IgD-negative memory B cell (primary cell): ENCODE measurements at regions not wholly inside any gene's neighbourhood (a gene's known extent, or its start where the extent isn't known, plus 50 kb on each side); places are given as distances from the start of the nearest gene placed in this dataset.

Source experiments
- H3K27ac Mint-ChIP-seq, 3 donors: one replicate each; pipeline ENCODE4 v1.8.0; 2020 to 2022; ENCODE audit warnings: mild to moderate bottlenecking in 3 of 3, mixed read lengths in 3 of 3, moderate library complexity in 1 of 3
- H3K27me3 Mint-ChIP-seq: one replicate; pipeline ENCODE4 v1.8.0; 2021; ENCODE audit warnings: mixed read lengths
- H3K36me3 Mint-ChIP-seq: one replicate; pipeline ENCODE4 v1.8.0; 2020; ENCODE audit warnings: mild to moderate bottlenecking, mixed read lengths
- H3K4me1 Mint-ChIP-seq, 3 donors: one replicate each; pipeline ENCODE4 v1.8.0; 2020 to 2022; ENCODE audit warnings: mixed read lengths in 3 of 3, mild to moderate bottlenecking in 1 of 3
- H3K4me3 Mint-ChIP-seq, 4 donors: one replicate each; pipeline ENCODE4 v1.8.0; 2020 to 2022; ENCODE audit warnings: mild to moderate bottlenecking in 4 of 4, mixed read lengths in 4 of 4, moderate library complexity in 3 of 4
- H3K9me3 Mint-ChIP-seq, 3 donors: one replicate each; pipeline ENCODE4 v1.8.0; 2020 to 2021; ENCODE audit warnings: mixed read lengths in 3 of 3, mild to moderate bottlenecking in 1 of 3

GRCh38 chr11:115111066-115111465 is 393.1 kb downstream of the CADM1 start:
- Mint-ChIP-seq H3K36me3 (no peaks in the 10 kb centered on the region), H3K4me1 (no peaks in the 10 kb centered on the region), H3K27me3 (peaks cover 3% of the 10 kb centered on the region), H3K4me3 (no peak overlapping the region), H3K9me3 (peaks cover 0 to 4% (median 0%) of the 10 kb centered on the region in 3 donors), H3K27ac (peak overlapping the region in 1 of 3 donors; percentile 59)

GRCh38 chr11:115112754-115113153 is 391.5 kb downstream of the CADM1 start:
- Mint-ChIP-seq H3K4me1 (no peaks in the 10 kb centered on the region), H3K27me3 (peaks cover 3% of the 10 kb centered on the region), H3K9me3 (peaks cover 0 to 4% (median 0%) of the 10 kb centered on the region in 3 donors), H3K4me3 (no peak overlapping the region), H3K36me3 (no peaks in the 10 kb centered on the region), H3K27ac (no peak overlapping the region)

- Mint-ChIP-seq H3K4me1 (no peaks in the 10 kb centered on the region), H3K27me3 (peaks cover 6% of the 10 kb centered on the region), H3K9me3 (peaks cover 0 to 3% (median 0%) of the 10 kb centered on the region in 3 donors), H3K27ac (no peak overlapping the region), H3K4me3 (no peak overlapping the region), H3K36me3 (no peaks in the 10 kb centered on the region)
Observed at GRCh38 chr11:115117956-115118493, 386.2 kb downstream of the CADM1 start.

GRCh38 chr11:115119146-115119545 is 385.1 kb downstream of the CADM1 start:
- H3K4me1 Mint-ChIP-seq, result no peaks in the 10 kb centered on the region
- H3K9me3 Mint-ChIP-seq, result peaks cover 0 to 3% (median 0%) of the 10 kb centered on the region in 3 donors
- H3K27ac Mint-ChIP-seq, result no peak overlapping the region
- H3K27me3 Mint-ChIP-seq, result peaks cover 6% of the 10 kb centered on the region
- no peak overlapping the region for H3K4me3 Mint-ChIP-seq
- no peaks in the 10 kb centered on the region for H3K36me3 Mint-ChIP-seq
